DND-41 (cell line): ENCODE measurements at regions not wholly inside any gene's neighbourhood (a gene's known extent, or its start where the extent isn't known, plus 50 kb on each side); places are given as distances from the start of the nearest gene placed in this dataset.

Source experiments
- ATAC-seq: fragments of 200-7000 bp; cut with Tn5 transposase; 3 replicates; pipeline ENCODE4 v1.9.1; 2021; ENCODE audit warnings: low read depth; ENCODE audit not compliant: insufficient read depth
- DNase-seq: peaks from one replicate; pipeline ENCODE4 v3.0.0-alpha.2; 2020
- H2AFZ ChIP-seq: 2 replicates; pipeline ENCODE4 v1.6.0; 2012; ENCODE audit warnings: low read depth, low read length
- H3K27ac ChIP-seq: 2 replicates; pipeline ENCODE4 v1.5.1; 2012; ENCODE audit warnings: low read length, inconsistent platforms
- H3K27me3 ChIP-seq: fragments of 200-600 bp; sonication (generic); 2 replicates; pipeline ENCODE4 v1.6.0; 2012; ENCODE audit warnings: low read length, mild to moderate bottlenecking, inconsistent platforms; ENCODE audit not compliant: insufficient read depth, poor library complexity
- H3K36me3 ChIP-seq: 2 replicates; pipeline ENCODE4 v1.5.1; 2012; ENCODE audit warnings: low read length, inconsistent platforms; ENCODE audit not compliant: insufficient read depth
- H3K4me1 ChIP-seq: 2 replicates; pipeline ENCODE4 v1.5.1; 2012; ENCODE audit warnings: mild to moderate bottlenecking, low read length; ENCODE audit not compliant: insufficient read depth
- H3K4me2 ChIP-seq: 2 replicates; pipeline ENCODE4 v1.6.0; 2012; ENCODE audit warnings: mild to moderate bottlenecking, moderate library complexity, low read length, inconsistent platforms; ENCODE audit not compliant: insufficient read depth
- H3K4me3 ChIP-seq, 2 experiments: fragments of 200-600 bp in 1 of 2; shearing (Covaris generic) in 1 of 2; 2 replicates each; pipeline ENCODE4 v1.5.1; 2012 to 2016; ENCODE audit warnings: inconsistent platforms in 2 of 2, low read length in 2 of 2, mild to moderate bottlenecking in 2 of 2, low read depth in 1 of 2, moderate library complexity in 1 of 2
- H3K79me2 ChIP-seq: 2 replicates; pipeline ENCODE4 v1.6.0; 2012; ENCODE audit warnings: low read length, inconsistent platforms; ENCODE audit not compliant: insufficient read depth
- H3K9ac ChIP-seq: 2 replicates; pipeline ENCODE4 v1.6.0; 2012; ENCODE audit warnings: low read depth, mild to moderate bottlenecking, inconsistent platforms, low read length, moderate library complexity
- H3K9me3 ChIP-seq: 2 replicates; pipeline ENCODE4 v1.5.1; 2012; ENCODE audit warnings: low read length, moderate library complexity, mild to moderate bottlenecking, inconsistent platforms; ENCODE audit not compliant: insufficient read depth, severe bottlenecking
- H4K20me1 ChIP-seq: 2 replicates; pipeline ENCODE4 v1.6.0; 2012; ENCODE audit warnings: low read length; ENCODE audit not compliant: insufficient read depth
- CTCF ChIP-seq: IDR thresholded peaks from 2 replicates; pipeline ENCODE4 v1.5.1; 2012; ENCODE audit warnings: borderline replicate concordance, low read length, moderate library complexity, mild to moderate bottlenecking; ENCODE audit not compliant: poor library complexity, severe bottlenecking; ENCODE audit errors: extremely low read depth
- EZH2 ChIP-seq: IDR thresholded peaks from 3 replicates; pipeline ENCODE4 v1.6.1; 2012; ENCODE audit warnings: borderline replicate concordance, low read depth, mild to moderate bottlenecking, moderate library complexity, low read length, inconsistent platforms; ENCODE audit not compliant: severe bottlenecking

GRCh38 chr4:114282937-114283336 is 303.5 kb upstream of the ARSJ start:
- TF ChIP-seq CTCF (no peak), EZH2 (no peak)
- Histone ChIP-seq H2AFZ (no peak overlapping the region), H4K20me1 (no peaks in the 10 kb centered on the region), H3K27me3 (no peaks in the 10 kb centered on the region), H3K36me3 (no peaks in the 10 kb centered on the region), H3K4me1 (no peaks in the 10 kb centered on the region), H3K9me3 (no peaks in the 10 kb centered on the region), H3K4me2 (no peak overlapping the region), H3K27ac (no peak overlapping the region), H3K9ac (no peak overlapping the region), H3K79me2 (no peaks in the 10 kb centered on the region), H3K4me3 (no peak overlapping the region)
- ATAC-seq (no peak), DNase-seq (no peak)

- H3K4me3 ChIP-seq = no peak overlapping the region
- no peaks in the 10 kb centered on the region for H3K27me3 ChIP-seq
- no peaks in the 10 kb centered on the region for H4K20me1 ChIP-seq
- no peaks in the 10 kb centered on the region for H3K36me3 ChIP-seq
- no peaks in the 10 kb centered on the region for H3K79me2 ChIP-seq
- no peak overlapping the region for H3K9ac ChIP-seq
- ATAC-seq = no peak
- no peak overlapping the region for H2AFZ ChIP-seq
- H3K4me2 ChIP-seq = no peak overlapping the region
- H3K9me3 ChIP-seq = no peaks in the 10 kb centered on the region
- H3K4me1 ChIP-seq = no peaks in the 10 kb centered on the region
- DNase-seq = no peak
- TF ChIP-seq EZH2 (no peak), CTCF (no peak)
- H3K27ac ChIP-seq = no peak overlapping the region
Observed at GRCh38 chr4:114284629-114285028, 305.2 kb upstream of the ARSJ start.

- Histone ChIP-seq H2AFZ (no peak overlapping the region), H3K9me3 (no peaks in the 10 kb centered on the region), H3K79me2 (no peaks in the 10 kb centered on the region), H3K9ac (no peak overlapping the region), H3K27ac (no peak overlapping the region), H3K27me3 (no peaks in the 10 kb centered on the region), H3K4me3 (no peak overlapping the region), H4K20me1 (no peaks in the 10 kb centered on the region), H3K4me2 (no peak overlapping the region), H3K4me1 (no peaks in the 10 kb centered on the region), H3K36me3 (no peaks in the 10 kb centered on the region)
- DNase-seq (no peak), ATAC-seq (no peak)
- no peak for TF ChIP-seq EZH2
- no peak for TF ChIP-seq CTCF
Observed at GRCh38 chr4:114286262-114286810, 306.9 kb upstream of the ARSJ start.
